ENCODE measurements at regions not wholly inside any gene's neighbourhood (a gene's known extent, or its start where the extent isn't known, plus 50 kb on each side); places are given as distances from the start of the nearest gene placed in this dataset.
A peak's percentile ranks its signal among the peaks of the same experiment; 100 is the strongest.

DNA sequence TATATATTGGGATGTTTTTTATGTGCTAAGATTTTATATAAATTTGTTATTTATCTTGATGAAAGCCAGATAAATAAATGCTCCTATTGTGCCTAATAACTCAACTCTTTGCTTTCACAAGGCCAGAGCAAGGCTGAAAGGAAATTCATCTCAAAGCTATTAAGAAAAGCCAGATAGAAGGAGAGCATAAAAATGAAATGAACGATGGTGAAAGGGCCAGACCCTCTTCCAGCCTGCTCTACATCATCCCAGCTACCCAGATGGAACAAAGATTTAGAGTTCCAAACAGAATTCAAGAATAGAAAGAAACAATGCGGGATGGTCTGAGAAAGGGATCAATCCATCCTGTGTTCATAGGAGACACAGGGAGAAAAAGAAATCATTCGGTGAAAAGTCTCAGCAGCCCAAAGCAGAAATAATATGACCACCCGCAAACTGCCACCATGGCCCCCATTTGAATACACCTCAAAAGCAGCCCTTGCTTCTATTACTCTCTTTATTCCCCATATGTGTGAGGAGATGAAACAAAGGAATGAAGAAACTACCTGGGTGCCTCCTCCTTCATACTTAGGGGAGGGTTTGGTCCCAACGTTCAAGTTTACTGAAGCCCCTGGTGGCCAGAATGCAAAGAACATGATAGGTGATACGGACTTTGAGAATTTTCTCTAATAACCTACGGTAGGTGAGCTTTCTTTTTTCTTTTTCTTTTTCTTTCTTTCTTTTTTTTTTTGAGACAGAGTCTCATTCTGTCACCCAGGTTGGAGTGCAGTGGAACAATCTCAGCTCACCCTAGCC is 110.1 kb upstream of the FBXO11 start:
- no peak for DNase-seq (ENCODE audit: low read depth)
- no peak overlapping the region for H3K4me3 ChIP-seq (ENCODE audit: control insufficient read depth, low read depth, low read length)
- TF ChIP-seq, protein P1, sequence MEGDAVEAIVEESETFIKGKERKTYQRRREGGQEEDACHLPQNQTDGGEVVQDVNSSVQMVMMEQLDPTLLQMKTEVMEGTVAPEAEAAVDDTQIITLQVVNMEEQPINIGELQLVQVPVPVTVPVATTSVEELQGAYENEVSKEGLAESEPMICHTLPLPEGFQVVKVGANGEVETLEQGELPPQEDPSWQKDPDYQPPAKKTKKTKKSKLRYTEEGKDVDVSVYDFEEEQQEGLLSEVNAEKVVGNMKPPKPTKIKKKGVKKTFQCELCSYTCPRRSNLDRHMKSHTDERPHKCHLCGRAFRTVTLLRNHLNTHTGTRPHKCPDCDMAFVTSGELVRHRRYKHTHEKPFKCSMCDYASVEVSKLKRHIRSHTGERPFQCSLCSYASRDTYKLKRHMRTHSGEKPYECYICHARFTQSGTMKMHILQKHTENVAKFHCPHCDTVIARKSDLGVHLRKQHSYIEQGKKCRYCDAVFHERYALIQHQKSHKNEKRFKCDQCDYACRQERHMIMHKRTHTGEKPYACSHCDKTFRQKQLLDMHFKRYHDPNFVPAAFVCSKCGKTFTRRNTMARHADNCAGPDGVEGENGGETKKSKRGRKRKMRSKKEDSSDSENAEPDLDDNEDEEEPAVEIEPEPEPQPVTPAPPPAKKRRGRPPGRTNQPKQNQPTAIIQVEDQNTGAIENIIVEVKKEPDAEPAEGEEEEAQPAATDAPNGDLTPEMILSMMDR (conservative IDR thresholded peaks at IDR 0.05; ENCODE audit: control insufficient read depth, insufficient read depth, low read depth, low read length) = peak; percentile 22

DNA sequence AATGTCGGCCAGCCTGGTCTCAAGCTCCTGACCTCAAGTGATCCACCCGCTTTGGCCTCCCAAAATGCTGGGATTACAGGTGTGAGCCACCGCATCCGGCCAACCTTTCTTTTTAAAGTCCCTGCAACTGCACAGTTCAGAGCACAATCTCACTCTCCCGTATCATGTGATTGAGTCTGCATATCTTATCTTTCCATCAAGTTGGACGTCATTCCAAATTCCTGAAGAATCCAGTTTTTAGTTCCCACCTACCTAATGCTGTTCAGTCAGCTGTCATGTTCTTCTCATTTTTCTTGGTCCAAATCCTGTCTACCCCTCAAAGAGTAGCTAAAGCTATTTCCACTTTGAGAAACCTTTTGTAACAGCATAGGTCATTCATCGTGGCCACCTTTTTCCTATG is 110.8 kb upstream of the FBXO11 start:
- TF ChIP-seq, protein P1 (conservative IDR thresholded peaks at IDR 0.05; ENCODE audit: control insufficient read depth, insufficient read depth, low read depth, low read length) = no peak

DNA sequence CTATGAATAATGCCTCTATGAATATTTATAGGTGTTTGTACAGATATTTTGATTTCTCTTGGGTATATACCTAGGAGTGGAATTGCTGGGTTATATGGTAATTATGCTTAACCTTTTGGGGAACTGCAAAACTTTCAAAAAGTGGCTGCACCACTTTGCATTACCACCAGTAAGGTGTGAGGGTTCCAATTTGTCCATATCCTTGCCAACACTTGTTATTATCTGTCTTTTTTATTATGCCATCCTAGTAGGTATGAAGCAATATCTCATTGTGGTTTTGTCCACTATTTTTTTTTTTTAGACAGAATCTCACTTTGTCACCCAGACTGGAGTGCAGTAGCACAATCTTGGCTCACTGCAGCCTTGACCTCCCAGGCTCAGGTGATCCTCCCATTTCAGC is 112.2 kb upstream of the FBXO11 start:
- DNase-seq (ENCODE audit: low read depth) = no peak
- TF ChIP-seq, protein P1 (conservative IDR thresholded peaks at IDR 0.05; ENCODE audit: control insufficient read depth, insufficient read depth, low read depth, low read length) = no peak
- H3K4me3 ChIP-seq (ENCODE audit: control insufficient read depth, low read depth, low read length) = no peak overlapping the region

More for the DNA sequence above, 110.8 kb upstream of the FBXO11 start:
- no peak for DNase-seq (ENCODE audit: low read depth)
- H3K4me3 ChIP-seq (ENCODE audit: control insufficient read depth, low read depth, low read length) = no peak overlapping the region

DNA sequence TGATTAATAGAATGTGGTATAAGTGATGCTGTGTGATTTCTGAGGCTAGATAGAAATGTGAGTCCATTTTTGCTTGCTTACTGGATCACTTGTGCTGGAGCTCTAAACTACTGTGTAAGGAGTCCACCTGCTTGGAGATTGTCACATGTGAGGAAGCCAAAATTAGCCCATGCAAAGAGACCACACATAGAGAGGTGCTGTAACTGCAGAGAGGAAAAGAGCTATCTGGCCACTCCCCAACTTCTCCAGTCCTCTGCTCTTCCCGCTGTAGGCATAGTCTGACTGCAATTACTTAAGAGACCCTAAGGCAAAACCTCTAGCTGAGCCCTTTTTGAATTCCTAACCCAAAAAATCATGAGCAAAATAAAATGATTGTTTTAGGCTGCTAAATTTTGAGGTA is 120.6 kb upstream of the FBXO11 start:
- TF ChIP-seq, protein P1 (conservative IDR thresholded peaks at IDR 0.05; ENCODE audit: control insufficient read depth, insufficient read depth, low read depth, low read length) = no peak
- no peak overlapping the region for H3K4me3 ChIP-seq (ENCODE audit: control insufficient read depth, low read depth, low read length)
- DNase-seq (ENCODE audit: low read depth) = no peak

DNA sequence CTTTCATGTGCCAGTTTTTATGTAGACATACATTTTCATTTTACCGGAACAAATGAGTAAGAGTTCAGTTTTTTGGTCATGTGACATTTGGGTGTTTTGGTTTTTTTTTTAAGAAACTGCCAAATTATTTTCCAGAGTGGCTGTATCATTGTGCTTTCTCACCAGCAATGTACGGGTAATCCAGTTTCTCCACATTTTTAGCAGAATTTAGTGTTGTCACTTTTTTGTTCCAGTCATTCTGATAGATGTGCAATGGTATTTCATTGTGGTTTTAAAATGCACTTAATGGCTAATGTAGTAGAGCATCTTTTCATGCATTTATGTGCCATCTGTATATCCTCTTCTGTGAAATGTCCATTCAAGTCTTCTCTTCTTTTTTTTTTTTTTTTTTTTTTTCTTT is 126.5 kb upstream of the FBXO11 start:
- no peak overlapping the region for H3K4me3 ChIP-seq (ENCODE audit: control insufficient read depth, low read depth, low read length)
- TF ChIP-seq, protein P1 (conservative IDR thresholded peaks at IDR 0.05; ENCODE audit: control insufficient read depth, insufficient read depth, low read depth, low read length) = no peak
- DNase-seq (ENCODE audit: low read depth) = no peak

DNA sequence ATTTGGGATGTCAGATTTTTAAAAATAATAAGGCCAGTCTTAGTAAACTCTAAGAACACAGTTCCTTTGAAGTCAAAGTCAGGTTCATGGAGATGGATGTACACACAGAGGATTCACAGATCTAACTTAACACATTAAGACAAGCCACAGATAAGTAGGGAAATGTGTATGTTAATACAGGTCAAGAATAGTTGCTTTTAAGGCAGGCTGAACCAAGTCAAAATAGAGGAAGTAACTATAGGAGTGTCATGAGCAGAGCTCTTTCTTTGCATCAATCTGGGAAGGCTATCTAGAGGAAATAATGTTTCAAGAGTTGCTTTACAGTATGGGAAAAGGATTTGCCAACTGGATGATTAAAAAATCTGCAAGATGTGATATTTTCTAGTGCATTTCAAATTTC is 128.0 kb upstream of the FBXO11 start:
- no peak for DNase-seq (ENCODE audit: low read depth)
- no peak overlapping the region for H3K4me3 ChIP-seq (ENCODE audit: control insufficient read depth, low read depth, low read length)
- TF ChIP-seq, protein P1 (conservative IDR thresholded peaks at IDR 0.05; ENCODE audit: control insufficient read depth, insufficient read depth, low read depth, low read length) = no peak

Data from fibroblast of mammary gland (primary cell).